WTC11 (cell line): ENCODE measurements at regions not wholly inside any gene's neighbourhood (a gene's known extent, or its start where the extent isn't known, plus 50 kb on each side); places are given as distances from the start of the nearest gene placed in this dataset.

Experiments used
- FOXJ3 ChIP-seq: sonication (generic); formaldehyde crosslinking; IDR thresholded peaks from 2 replicates; pipeline ENCODE4 v1.9.0; 2021; ENCODE audit warnings: missing genetic modification reagents, mild to moderate bottlenecking, borderline replicate concordance
- TF ChIP-seq, protein P1 (sequence below): sonication (generic); formaldehyde crosslinking; IDR thresholded peaks from 2 replicates; pipeline ENCODE4 v1.8.1; 2023; ENCODE audit warnings: mild to moderate bottlenecking, missing genetic modification reagents, borderline replicate concordance

DNA sequence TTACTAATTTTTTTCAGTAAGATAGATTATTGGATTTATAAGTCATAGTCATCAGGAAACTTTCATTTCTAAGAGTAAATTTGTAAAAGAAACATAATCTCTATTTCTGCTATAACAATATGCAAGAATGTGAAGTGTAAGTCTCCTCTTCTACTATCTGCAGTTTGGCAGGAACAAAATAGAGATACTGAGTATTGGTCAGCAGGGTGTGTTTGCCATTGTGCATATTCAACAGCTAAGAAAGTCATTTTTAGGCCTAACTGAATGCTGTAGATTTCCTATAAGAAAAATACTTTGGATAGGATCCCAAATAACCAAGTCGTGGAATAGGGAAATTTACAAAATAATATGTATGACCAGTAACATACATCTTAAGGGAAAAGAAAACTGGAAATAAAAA lies 253.3 kb upstream of the EPHA5 start:
- TF ChIP-seq, protein P1, sequence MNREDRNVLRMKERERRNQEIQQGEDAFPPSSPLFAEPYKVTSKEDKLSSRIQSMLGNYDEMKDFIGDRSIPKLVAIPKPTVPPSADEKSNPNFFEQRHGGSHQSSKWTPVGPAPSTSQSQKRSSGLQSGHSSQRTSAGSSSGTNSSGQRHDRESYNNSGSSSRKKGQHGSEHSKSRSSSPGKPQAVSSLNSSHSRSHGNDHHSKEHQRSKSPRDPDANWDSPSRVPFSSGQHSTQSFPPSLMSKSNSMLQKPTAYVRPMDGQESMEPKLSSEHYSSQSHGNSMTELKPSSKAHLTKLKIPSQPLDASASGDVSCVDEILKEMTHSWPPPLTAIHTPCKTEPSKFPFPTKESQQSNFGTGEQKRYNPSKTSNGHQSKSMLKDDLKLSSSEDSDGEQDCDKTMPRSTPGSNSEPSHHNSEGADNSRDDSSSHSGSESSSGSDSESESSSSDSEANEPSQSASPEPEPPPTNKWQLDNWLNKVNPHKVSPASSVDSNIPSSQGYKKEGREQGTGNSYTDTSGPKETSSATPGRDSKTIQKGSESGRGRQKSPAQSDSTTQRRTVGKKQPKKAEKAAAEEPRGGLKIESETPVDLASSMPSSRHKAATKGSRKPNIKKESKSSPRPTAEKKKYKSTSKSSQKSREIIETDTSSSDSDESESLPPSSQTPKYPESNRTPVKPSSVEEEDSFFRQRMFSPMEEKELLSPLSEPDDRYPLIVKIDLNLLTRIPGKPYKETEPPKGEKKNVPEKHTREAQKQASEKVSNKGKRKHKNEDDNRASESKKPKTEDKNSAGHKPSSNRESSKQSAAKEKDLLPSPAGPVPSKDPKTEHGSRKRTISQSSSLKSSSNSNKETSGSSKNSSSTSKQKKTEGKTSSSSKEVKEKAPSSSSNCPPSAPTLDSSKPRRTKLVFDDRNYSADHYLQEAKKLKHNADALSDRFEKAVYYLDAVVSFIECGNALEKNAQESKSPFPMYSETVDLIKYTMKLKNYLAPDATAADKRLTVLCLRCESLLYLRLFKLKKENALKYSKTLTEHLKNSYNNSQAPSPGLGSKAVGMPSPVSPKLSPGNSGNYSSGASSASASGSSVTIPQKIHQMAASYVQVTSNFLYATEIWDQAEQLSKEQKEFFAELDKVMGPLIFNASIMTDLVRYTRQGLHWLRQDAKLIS: no peak
- TF ChIP-seq FOXJ3 (CRISPR knock-in tag): no peak
